SJCRH30 (cell line): ENCODE measurements at regions not wholly inside any gene's neighbourhood (a gene's known extent, or its start where the extent isn't known, plus 50 kb on each side); places are given as distances from the start of the nearest gene placed in this dataset.

Source experiments
- DNase-seq, 2 experiments: peaks; one replicate each; pipeline ENCODE4 v3.0.0-alpha.2; 2015 to 2020
- H3K27ac ChIP-seq: fragments of 250-450 bp; sonication (Bioruptor Pico); 2 replicates; pipeline ENCODE4 v1.5.1; 2020; ENCODE audit warnings: mild to moderate bottlenecking, moderate library complexity
- H3K27me3 ChIP-seq: fragments of 250-450 bp; sonication (Bioruptor Pico); 2 replicates; pipeline ENCODE4 v1.5.1; 2020; ENCODE audit warnings: mild to moderate bottlenecking, moderate library complexity
- H3K36me3 ChIP-seq: fragments of 250-450 bp; sonication (Bioruptor Pico); 2 replicates; pipeline ENCODE4 v1.5.1; 2020; ENCODE audit warnings: mild to moderate bottlenecking, moderate library complexity
- H3K4me1 ChIP-seq: fragments of 250-450 bp; sonication (Bioruptor Pico); 2 replicates; pipeline ENCODE4 v1.5.1; 2020; ENCODE audit warnings: mild to moderate bottlenecking, moderate library complexity
- H3K4me3 ChIP-seq: fragments of 250-450 bp; sonication (Bioruptor Pico); 2 replicates; pipeline ENCODE4 v1.5.1; 2020; ENCODE audit warnings: mild to moderate bottlenecking, moderate library complexity
- H3K9me3 ChIP-seq: fragments of 250-450 bp; sonication (Bioruptor Pico); replicated peaks from 2 replicates; pipeline ENCODE4 v1.5.1; 2020; ENCODE audit warnings: mild to moderate bottlenecking, moderate library complexity

GRCh38 chr7:19508821-19509220, 200.0 kb downstream of the POLR1F start:
- Histone ChIP-seq H3K4me1 (no peaks in the 10 kb centered on the region), H3K27ac (no peak overlapping the region), H3K27me3 (no peaks in the 10 kb centered on the region), H3K36me3 (no peaks in the 10 kb centered on the region), H3K9me3 (no peaks in the 10 kb centered on the region), H3K4me3 (no peak overlapping the region)
- DNase-seq: no peak

- no peak for DNase-seq
- Histone ChIP-seq H3K4me1 (no peaks in the 10 kb centered on the region), H3K9me3 (no peaks in the 10 kb centered on the region)
Measured at GRCh38 chr7:19508124-19508523, 200.7 kb downstream of the POLR1F start.

GRCh38 chr7:19491821-19492452, 216.9 kb downstream of the POLR1F start:
- Histone ChIP-seq H3K4me1 (no peaks in the 10 kb centered on the region), H3K9me3 (no peaks in the 10 kb centered on the region), H3K36me3 (no peaks in the 10 kb centered on the region), H3K27ac (no peak overlapping the region), H3K27me3 (no peaks in the 10 kb centered on the region), H3K4me3 (no peak overlapping the region)
- peak in 1 of 2 experiments; percentile 54 for DNase-seq

More at GRCh38 chr7:19508124-19508523, 200.7 kb downstream of the POLR1F start:
- H3K27ac ChIP-seq: no peak overlapping the region
- no peaks in the 10 kb centered on the region for H3K36me3 ChIP-seq
- no peaks in the 10 kb centered on the region for H3K27me3 ChIP-seq
- H3K4me3 ChIP-seq: no peak overlapping the region

- no peak overlapping the region for H3K4me3 ChIP-seq
- no peaks in the 10 kb centered on the region for H3K9me3 ChIP-seq
- no peaks in the 10 kb centered on the region for H3K36me3 ChIP-seq
- DNase-seq: peak in 1 of 2 experiments; percentile 38
- no peaks in the 10 kb centered on the region for H3K27me3 ChIP-seq
- no peaks in the 10 kb centered on the region for H3K4me1 ChIP-seq
- H3K27ac ChIP-seq: no peak overlapping the region
Measured at GRCh38 chr7:19491371-19491770, 217.5 kb downstream of the POLR1F start.

- H3K4me3 ChIP-seq: no peak overlapping the region
- no peak for DNase-seq
Measured at GRCh38 chr7:19489162-19489820, 219.5 kb downstream of the POLR1F start.

GRCh38 chr7:19488056-19488455, 220.8 kb downstream of the POLR1F start:
- Histone ChIP-seq H3K27ac (no peak overlapping the region), H3K27me3 (no peaks in the 10 kb centered on the region), H3K36me3 (no peaks in the 10 kb centered on the region), H3K4me1 (no peaks in the 10 kb centered on the region), H3K9me3 (no peaks in the 10 kb centered on the region), H3K4me3 (no peak overlapping the region)
- no peak for DNase-seq

More at GRCh38 chr7:19489162-19489820, 219.5 kb downstream of the POLR1F start:
- H3K9me3 ChIP-seq: no peaks in the 10 kb centered on the region
- H3K4me1 ChIP-seq: no peaks in the 10 kb centered on the region
- H3K27me3 ChIP-seq: no peaks in the 10 kb centered on the region
- no peaks in the 10 kb centered on the region for H3K36me3 ChIP-seq
- H3K27ac ChIP-seq: no peak overlapping the region

- Histone ChIP-seq H3K27me3 (no peaks in the 10 kb centered on the region), H3K4me1 (no peaks in the 10 kb centered on the region), H3K27ac (no peak overlapping the region), H3K9me3 (no peaks in the 10 kb centered on the region), H3K36me3 (no peaks in the 10 kb centered on the region), H3K4me3 (no peak overlapping the region)
- DNase-seq: no peak
Measured at GRCh38 chr7:19482628-19483027, 226.2 kb downstream of the POLR1F start.

- H3K9me3 ChIP-seq: no peaks in the 10 kb centered on the region
- no peak for DNase-seq
- H3K27ac ChIP-seq: no peak overlapping the region
- no peaks in the 10 kb centered on the region for H3K4me1 ChIP-seq
- no peaks in the 10 kb centered on the region for H3K27me3 ChIP-seq
- no peaks in the 10 kb centered on the region for H3K36me3 ChIP-seq
- no peak overlapping the region for H3K4me3 ChIP-seq
Measured at GRCh38 chr7:19480383-19480782, 228.5 kb downstream of the POLR1F start.

- Histone ChIP-seq H3K27ac (no peak overlapping the region), H3K9me3 (no peaks in the 10 kb centered on the region), H3K27me3 (no peaks in the 10 kb centered on the region), H3K4me1 (no peaks in the 10 kb centered on the region), H3K36me3 (no peaks in the 10 kb centered on the region), H3K4me3 (no peak overlapping the region)
- DNase-seq: peak in 1 of 2 experiments; percentile 17
Measured at GRCh38 chr7:19470031-19470430, 238.8 kb downstream of the POLR1F start.

- Histone ChIP-seq H3K4me1 (no peaks in the 10 kb centered on the region), H3K4me3 (no peak overlapping the region), H3K36me3 (no peaks in the 10 kb centered on the region), H3K27ac (no peak overlapping the region), H3K9me3 (no peaks in the 10 kb centered on the region; the same call in 1 of the 2 replicates), H3K27me3 (no peaks in the 10 kb centered on the region)
- DNase-seq: no peak
Measured at GRCh38 chr7:19465861-19466260, 243.0 kb downstream of the POLR1F start.

GRCh38 chr7:19464751-19465150, 244.1 kb downstream of the POLR1F start:
- Histone ChIP-seq H3K4me3 (no peak overlapping the region), H3K4me1 (no peaks in the 10 kb centered on the region)
- no peak for DNase-seq

GRCh38 chr7:19464241-19464640, 244.6 kb downstream of the POLR1F start:
- Histone ChIP-seq H3K4me3 (no peak overlapping the region), H3K27me3 (no peaks in the 10 kb centered on the region), H3K4me1 (no peaks in the 10 kb centered on the region), H3K36me3 (no peaks in the 10 kb centered on the region), H3K9me3 (no peaks in the 10 kb centered on the region; the same call in 1 of the 2 replicates), H3K27ac (no peak overlapping the region)
- no peak for DNase-seq

More at GRCh38 chr7:19464751-19465150, 244.1 kb downstream of the POLR1F start:
- H3K9me3 ChIP-seq: no peaks in the 10 kb centered on the region; the same call in 1 of the 2 replicates
- no peaks in the 10 kb centered on the region for H3K36me3 ChIP-seq
- no peak overlapping the region for H3K27ac ChIP-seq
- no peaks in the 10 kb centered on the region for H3K27me3 ChIP-seq

- Histone ChIP-seq H3K4me3 (no peak overlapping the region), H3K36me3 (no peaks in the 10 kb centered on the region), H3K9me3 (no peaks in the 10 kb centered on the region; the same call in 1 of the 2 replicates), H3K27me3 (no peaks in the 10 kb centered on the region), H3K4me1 (no peaks in the 10 kb centered on the region), H3K27ac (no peak overlapping the region)
- DNase-seq: no peak
Measured at GRCh38 chr7:19463581-19463980, 245.3 kb downstream of the POLR1F start.

GRCh38 chr7:19455623-19456022, 253.2 kb downstream of the POLR1F start:
- no peaks in the 10 kb centered on the region for H3K27me3 ChIP-seq
- H3K27ac ChIP-seq: no peak overlapping the region
- no peaks in the 10 kb centered on the region for H3K9me3 ChIP-seq
- no peaks in the 10 kb centered on the region for H3K36me3 ChIP-seq
- DNase-seq: no peak
- no peak overlapping the region for H3K4me3 ChIP-seq
- no peaks in the 10 kb centered on the region for H3K4me1 ChIP-seq

GRCh38 chr7:19448091-19448490, 260.7 kb downstream of the POLR1F start:
- Histone ChIP-seq H3K4me1 (no peaks in the 10 kb centered on the region), H3K9me3 (no peaks in the 10 kb centered on the region)

More at GRCh38 chr7:19448091-19448490, 260.7 kb downstream of the POLR1F start:
- Histone ChIP-seq H3K27me3 (no peaks in the 10 kb centered on the region), H3K4me3 (no peak overlapping the region), H3K27ac (no peak overlapping the region), H3K36me3 (no peaks in the 10 kb centered on the region)
- no peak for DNase-seq
